ENCODE measurements at regions not wholly inside any gene's neighbourhood (a gene's known extent, or its start where the extent isn't known, plus 50 kb on each side); places are given as distances from the start of the nearest gene placed in this dataset.

GRCh38 chr3:177599326-177599725, 402.0 kb upstream of the TBL1XR1 start:
- DNase-seq (ENCODE audit: low read depth, low spot score) = no peak

- DNase-seq (ENCODE audit: low read depth, low spot score) = no peak
Observed at GRCh38 chr3:177599837-177600236, 402.6 kb upstream of the TBL1XR1 start.

GRCh38 chr3:177600411-177600810, 403.1 kb upstream of the TBL1XR1 start:
- no peak for DNase-seq (ENCODE audit: low read depth, low spot score)

GRCh38 chr3:177601152-177601551, 403.9 kb upstream of the TBL1XR1 start:
- DNase-seq (ENCODE audit: low read depth, low spot score) = no peak

- DNase-seq (ENCODE audit: low read depth, low spot score) = no peak
Observed at GRCh38 chr3:177602601-177603147, 405.4 kb upstream of the TBL1XR1 start.

GRCh38 chr3:177603148-177603603, 405.9 kb upstream of the TBL1XR1 start:
- DNase-seq (ENCODE audit: low read depth, low spot score) = no peak

GRCh38 chr3:177604181-177604580, 406.9 kb upstream of the TBL1XR1 start:
- no peak for DNase-seq (ENCODE audit: low read depth, low spot score)

GRCh38 chr3:177606891-177607290, 409.6 kb upstream of the TBL1XR1 start:
- DNase-seq (ENCODE audit: low read depth, low spot score) = no peak

- no peak for DNase-seq (ENCODE audit: low read depth, low spot score)
Observed at GRCh38 chr3:177607589-177607988, 410.3 kb upstream of the TBL1XR1 start.

GRCh38 chr3:177608443-177608842, 411.2 kb upstream of the TBL1XR1 start:
- no peak for DNase-seq (ENCODE audit: low read depth, low spot score)

- DNase-seq (ENCODE audit: low read depth, low spot score) = no peak
Observed at GRCh38 chr3:177609613-177610012, 412.3 kb upstream of the TBL1XR1 start.

GRCh38 chr3:177610262-177610661, 413.0 kb upstream of the TBL1XR1 start:
- DNase-seq (ENCODE audit: low read depth, low spot score) = no peak

- no peak for DNase-seq (ENCODE audit: low read depth, low spot score)
Observed at GRCh38 chr3:177610686-177611633, 413.7 kb upstream of the TBL1XR1 start.

- DNase-seq (ENCODE audit: low read depth, low spot score) = no peak
Observed at GRCh38 chr3:177611752-177612334, 414.6 kb upstream of the TBL1XR1 start.

GRCh38 chr3:177613901-177614300, 416.6 kb upstream of the TBL1XR1 start:
- DNase-seq (ENCODE audit: low read depth, low spot score) = no peak

GRCh38 chr3:177615015-177615414, 417.7 kb upstream of the TBL1XR1 start:
- DNase-seq (ENCODE audit: low read depth, low spot score) = no peak

- DNase-seq (ENCODE audit: low read depth, low spot score) = no peak
Observed at GRCh38 chr3:177618873-177619733, 421.8 kb upstream of the TBL1XR1 start.

- no peak for DNase-seq (ENCODE audit: low read depth, low spot score)
Observed at GRCh38 chr3:177620073-177620472, 422.8 kb upstream of the TBL1XR1 start.

- no peak for DNase-seq (ENCODE audit: low read depth, low spot score)
Observed at GRCh38 chr3:177622520-177622919, 425.2 kb upstream of the TBL1XR1 start.

GRCh38 chr3:177622982-177623617, 425.8 kb upstream of the TBL1XR1 start:
- DNase-seq (ENCODE audit: low read depth, low spot score) = no peak

All from activated CD4-positive, CD25-positive, alpha-beta regulatory T cell treated with anti-CD3 and anti-CD28 coated beads, Interleukin-2, amount 50 U/mL, for 16 hours (primary cell).